Stimulated activated CD8-positive, alpha-beta memory T cell treated with anti-CD3 and anti-CD28 coated beads, Interleukin-15, amount 100 ng/mL, for 1 hour (primary cell): ENCODE measurements at regions not wholly inside any gene's neighbourhood (a gene's known extent, or its start where the extent isn't known, plus 50 kb on each side); places are given as distances from the start of the nearest gene placed in this dataset.
"Not testable (repeated sequence)": the region's sequence is repeated elsewhere in the genome, so short reads cannot be mapped to it uniquely, and the experiment has no call there.

Source experiments
- DNase-seq: peaks from one replicate; pipeline ENCODE4 v3.0.0-alpha.2; 2020; ENCODE audit warnings: low read depth

DNA sequence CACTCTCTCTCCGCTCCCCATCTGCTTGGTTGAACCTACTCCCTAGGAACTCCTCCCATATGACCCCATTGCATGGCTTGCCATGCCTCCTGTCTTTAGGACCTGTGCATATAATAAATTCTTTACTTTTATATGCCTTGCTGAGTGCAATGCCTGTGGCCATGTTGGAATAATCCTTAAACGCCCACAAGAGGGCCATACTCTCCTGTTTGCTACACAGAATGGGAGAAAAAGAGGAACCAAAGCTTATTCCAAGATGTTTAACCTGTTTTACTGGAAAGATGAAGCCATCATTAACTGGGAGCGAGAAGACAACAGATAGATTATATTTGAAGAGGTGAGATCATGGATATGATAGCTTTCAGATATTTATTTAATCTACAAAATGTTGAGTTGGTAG lies 1097.8 kb downstream of the NAALADL2 start:
- DNase-seq = no peak

DNA sequence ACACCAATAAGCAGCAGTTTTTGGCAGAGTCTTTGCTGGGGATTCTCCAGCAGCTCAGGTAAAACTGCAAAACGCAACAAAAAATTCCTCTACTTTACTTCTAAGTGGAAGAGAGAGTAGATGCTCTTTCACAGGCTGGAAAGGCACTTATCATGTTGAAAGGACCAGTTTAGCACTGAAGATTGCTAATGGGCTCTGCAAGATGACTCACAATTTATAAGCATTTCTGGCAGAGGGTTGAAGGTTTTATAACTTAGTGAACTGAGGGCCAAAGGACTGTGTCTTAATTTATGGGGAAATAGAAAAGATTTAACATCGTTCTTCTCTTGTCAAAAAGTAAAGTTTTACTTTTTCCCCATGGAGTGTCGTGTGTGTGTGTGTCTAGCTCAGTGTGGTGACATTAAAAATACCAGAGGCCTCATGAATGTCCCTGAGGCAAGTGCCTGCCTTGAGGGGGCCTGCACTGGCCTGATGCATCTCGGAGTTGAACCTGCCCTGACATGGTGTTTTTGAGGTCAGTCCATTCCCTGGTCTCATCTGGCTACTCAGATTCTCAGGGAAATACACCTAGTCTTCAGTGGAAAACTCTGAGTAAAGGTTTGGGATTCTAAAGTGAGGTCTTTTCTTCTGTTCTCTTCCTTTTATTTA lies 1092.0 kb downstream of the NAALADL2 start:
- no peak for DNase-seq

DNA sequence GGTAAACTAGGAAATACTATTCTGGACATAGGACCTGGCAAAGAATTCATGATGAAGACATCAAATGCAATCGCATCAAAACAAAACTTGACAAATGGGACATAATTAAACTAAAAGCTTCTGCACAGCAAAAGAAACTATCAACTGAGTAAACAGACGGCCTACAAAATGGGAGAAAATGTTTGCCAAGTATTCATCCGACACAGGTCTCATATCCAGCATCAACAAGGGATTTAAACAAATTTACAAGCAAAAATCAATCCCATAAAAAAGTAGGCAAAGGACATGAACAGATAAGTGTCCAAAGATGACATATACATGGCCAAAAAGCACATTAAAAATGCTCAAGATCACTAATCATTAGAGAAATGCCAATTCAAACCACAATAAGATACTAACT lies 1088.9 kb downstream of the NAALADL2 start:
- no peak for DNase-seq

DNA sequence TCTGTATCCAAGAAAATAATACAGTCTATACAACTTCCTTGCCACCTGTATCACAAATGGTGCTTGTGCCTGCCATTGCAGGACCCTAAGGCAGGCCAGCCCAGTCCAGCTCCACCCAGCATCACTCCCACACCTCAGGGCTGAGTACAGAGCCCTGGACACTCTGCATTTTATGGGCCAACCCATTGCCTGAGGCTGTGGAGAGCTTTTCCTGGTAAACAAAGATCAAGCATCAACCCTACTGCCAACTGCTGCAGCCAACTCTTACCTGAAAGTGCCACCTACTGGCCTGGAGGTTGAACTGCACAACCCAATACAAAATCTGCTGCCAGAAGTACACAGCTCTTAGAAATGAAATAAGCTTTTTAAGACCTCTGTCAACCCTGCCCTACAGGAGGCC lies 1082.2 kb downstream of the NAALADL2 start:
- no peak for DNase-seq

DNA sequence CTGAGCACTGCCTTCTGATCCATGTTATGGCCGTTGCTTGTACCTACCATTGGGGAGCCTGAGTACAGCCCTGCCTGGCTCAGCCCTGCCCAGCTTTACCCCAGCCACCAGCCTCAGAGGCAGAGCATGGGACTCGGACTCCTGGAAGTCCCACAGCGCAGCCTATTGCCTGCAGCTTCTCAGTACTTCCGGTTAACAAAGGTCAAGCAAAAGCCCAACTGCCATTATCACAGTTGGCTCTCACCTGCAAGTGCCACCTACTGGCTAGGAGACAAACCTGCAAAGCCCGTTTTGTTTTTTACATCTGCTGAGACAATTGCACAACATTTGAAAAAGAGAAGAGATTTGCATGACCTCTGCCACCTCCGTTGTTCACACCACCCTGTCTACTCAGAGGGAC lies 1081.7 kb downstream of the NAALADL2 start:
- DNase-seq = no peak

DNA sequence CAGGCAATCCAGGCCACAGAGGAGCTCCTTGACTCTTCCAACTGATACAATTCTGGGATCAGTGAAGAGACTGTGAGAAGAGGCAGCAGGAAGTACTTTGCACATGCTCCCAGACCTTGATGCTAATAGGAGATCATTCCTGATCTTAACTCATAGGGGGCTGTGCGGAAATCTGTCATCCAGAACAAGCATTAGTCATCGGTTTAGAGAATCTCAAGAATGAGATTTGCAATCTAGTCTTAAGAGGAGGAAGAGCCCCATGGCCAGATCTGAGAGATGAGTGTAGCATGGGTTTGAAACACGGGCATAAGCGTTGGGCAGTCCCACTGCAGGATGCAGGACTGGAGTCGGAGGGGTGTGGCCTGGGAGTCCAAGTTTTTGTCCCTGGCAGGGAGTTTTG lies 1081.1 kb downstream of the NAALADL2 start:
- DNase-seq = no peak

DNA sequence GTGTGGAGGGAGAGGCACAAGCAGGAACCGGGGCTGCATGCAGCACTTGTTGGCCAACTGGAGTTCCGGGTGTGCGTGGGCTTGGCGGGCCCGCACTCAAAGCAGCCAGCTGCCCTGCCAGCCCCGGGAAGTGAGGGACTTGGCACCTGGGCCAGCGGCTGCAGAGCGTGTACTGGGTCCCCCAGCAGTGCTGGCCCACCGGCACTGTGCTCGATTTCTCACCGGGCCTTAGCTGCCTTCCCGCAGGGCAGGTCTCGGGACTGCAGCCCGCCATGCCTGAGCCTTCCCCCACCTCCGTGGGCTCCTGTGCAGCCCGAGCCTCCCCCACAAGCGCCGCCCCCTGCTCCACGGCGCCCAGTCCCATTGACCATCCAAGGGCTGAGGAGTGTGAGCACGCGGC lies 1078.2 kb downstream of the NAALADL2 start:
- not testable (repeated sequence) for DNase-seq

DNA sequence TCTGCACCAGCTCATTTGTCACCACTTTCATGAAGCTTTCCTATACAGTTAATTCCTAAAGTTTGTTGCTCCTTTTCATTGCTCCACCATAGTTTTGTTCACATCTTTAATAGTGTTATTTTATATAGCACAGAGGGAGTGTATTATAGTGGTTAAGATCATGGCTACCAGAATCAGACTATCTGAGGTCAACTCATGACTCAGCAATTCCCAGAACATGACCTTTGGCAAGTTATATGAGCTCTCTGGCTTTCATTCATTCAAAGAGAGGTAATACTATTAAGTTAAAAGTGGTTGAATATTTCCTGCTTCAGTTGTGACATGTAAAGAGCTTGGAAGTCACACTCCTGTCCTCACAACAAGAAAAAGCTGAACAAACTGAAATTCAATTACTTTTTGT lies 1073.5 kb downstream of the NAALADL2 start:
- DNase-seq = no peak

DNA sequence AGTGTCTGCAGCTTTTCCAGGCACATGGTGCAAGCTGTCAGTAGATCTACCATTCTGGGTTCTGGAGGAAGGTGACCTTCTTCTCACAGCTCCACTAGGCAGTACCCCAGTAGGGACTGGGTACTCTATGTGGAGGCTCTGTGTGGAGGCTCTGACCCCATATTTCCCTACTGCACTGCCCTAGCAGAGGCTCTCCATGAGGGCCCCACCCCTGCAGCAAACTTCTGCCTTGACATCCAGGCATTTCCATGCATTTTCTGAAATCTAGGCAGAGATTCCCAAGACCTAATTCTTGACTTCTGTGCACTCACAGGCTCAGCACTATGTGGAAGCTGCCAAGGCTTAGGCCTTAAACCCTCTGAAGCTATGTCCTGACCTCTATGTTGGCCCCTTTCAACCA lies 1060.0 kb downstream of the NAALADL2 start:
- DNase-seq = no peak

DNA sequence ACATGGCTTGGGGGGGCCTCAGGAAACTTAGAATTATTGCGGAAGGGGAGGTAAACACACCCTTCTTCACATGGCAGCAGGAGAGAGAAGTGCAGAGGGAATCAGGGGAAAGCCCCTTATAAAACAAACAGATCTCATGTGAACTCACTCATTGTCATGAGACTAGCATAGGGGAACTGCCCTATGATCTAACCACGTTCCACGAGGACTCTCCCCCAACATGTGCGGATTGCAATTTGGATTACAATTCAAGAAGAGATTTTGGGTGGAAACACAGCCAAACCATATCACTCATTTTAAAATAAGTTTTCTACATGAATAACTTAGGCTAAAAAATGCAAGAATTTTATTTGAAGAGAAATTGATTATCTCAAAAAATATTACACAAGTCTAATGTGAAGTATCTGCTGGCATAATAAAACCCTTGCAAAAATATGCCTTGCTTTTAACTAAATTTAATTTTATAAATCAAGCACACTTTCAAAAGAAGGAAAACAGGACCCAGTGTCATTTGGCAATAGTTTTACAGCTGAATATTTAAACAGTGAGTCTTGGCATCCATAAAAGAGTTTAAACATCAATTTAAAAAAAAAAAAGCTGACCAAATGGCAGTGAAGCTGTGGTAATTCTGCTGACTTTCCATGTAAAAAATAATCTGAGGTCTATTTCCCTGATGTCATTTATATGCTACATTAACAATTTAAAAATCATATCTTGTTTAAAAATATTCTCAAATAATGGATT lies 1057.2 kb downstream of the NAALADL2 start:
- DNase-seq = no peak

DNA sequence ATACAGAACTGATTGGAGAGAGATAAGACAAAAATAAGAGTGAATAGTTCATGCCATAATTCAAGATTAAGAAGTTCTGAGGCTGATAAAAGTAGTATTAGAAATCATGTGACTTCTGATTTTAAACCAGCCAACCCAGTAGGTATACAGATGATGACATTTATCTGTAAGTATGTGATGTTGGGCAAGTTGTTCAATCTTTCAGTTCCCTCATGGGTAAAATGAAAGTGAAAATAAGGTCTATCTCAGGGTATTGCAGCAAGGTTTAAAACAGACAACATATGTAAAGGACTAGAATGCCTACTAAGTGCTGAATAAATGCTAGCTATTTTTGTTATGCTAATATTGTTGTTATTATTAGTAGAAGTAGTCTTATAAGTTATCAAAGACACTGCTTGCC lies 1055.7 kb downstream of the NAALADL2 start:
- DNase-seq = no peak

DNA sequence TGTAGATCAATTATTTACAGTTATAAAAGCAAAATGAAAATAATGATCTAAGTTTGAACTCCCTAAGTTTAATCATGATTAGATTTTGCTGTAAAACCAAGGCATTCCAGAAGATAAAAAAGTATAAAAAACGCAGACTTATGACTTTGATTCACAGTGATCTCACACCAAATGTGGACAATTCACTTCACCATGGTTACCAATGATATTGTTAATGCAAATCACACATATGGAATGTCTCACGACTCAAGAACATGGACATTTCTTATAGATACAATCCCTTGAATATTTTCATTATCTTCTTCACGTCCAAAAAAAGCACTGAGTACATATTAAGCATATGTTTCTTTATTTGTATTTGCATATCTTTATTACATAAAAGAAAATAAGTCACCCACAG lies 1054.2 kb downstream of the NAALADL2 start:
- DNase-seq = no peak

DNA sequence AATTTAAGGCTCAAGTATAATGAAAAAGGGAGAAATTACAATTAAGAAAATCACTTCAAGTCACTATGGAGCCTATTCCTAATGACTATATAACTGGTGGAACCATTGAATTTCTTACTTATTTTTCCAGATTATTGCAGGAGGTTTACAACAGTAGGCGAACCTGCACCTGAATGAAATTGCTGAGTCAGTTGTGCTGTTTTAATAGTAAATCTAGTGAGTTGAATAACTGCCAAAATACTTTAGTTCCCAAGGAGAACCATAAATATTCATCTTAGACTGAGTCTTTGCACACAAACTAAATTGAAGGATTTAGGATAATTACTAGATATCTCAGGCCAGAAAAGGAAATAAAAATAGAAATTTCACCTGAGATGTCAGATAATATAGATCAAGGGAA lies 1052.8 kb downstream of the NAALADL2 start:
- no peak for DNase-seq

DNA sequence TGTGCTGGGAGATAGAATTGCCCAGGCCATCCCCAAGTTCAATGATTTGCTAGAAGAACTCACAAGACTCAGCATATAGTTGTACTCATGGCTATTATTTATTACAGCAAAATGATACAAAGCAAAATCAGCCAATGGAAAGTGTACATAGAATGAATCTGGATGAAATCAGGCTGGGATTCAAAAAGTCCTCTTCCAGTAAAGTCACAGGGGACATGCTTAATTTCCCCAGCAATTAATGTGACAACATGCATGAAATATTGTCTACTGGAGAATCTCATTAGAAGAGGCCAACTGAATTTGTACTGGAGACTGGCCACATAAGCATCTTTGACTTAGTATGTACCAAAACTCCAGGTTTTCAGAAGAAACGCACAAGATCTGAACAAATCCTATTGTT lies 1043.1 kb downstream of the NAALADL2 start:
- DNase-seq = no peak

DNA sequence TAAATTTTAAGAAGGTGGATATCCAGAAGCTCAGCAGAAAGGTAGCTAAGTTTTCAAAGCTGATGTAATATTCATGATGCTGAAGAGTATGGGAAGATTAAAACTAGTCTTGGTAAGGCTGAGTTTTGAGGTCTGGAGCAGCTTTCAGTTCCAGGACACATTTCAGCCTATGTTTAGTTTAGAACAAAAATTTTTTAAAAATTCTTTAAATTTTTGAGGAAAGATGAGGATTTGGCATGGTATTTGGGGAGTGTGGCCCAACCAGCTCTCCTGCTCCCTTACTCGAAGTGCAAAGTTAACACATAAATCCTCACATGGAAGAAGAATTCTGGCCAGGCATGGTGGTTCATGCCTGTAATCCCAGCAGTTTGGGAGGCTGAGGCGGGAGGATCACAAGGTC lies 1039.1 kb downstream of the NAALADL2 start:
- no peak for DNase-seq

DNA sequence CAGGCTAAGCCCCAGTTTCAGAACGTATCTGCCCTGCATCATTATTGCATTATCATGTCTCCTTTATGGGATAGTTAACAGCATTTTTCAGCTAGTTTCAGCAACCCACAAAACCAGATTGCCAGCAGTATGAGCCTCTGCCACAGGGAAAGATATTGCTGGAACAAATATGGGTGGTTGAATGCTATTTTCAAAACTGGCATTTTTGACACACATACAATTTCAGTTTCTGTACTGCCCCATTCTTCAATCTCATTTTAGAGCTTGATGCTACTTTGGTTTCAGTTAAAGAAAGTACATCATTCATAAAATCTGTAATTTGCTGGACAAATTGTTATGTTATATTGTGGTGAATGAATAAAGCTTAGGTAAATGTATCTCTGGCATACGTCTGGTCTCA lies 1037.5 kb downstream of the NAALADL2 start:
- no peak for DNase-seq

DNA sequence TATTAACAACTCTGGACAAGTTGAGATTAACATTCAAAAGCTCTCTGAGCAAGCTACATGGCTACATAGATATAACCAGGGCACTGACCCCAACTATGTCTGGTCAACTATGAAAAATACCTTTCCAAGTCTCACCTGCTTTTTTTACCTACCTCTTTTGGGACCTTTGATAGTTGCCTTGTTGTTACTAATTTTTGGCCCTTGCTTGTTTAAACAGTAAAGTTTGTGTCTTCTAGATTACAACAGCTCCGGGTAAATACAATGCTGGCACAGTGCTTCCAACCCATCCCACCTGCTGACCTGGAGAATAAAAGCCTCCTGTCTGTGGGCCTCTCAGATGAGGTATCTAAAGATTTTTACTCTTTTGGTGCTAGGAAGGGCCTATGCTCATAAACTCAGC lies 1036.6 kb downstream of the NAALADL2 start:
- DNase-seq = no peak

DNA sequence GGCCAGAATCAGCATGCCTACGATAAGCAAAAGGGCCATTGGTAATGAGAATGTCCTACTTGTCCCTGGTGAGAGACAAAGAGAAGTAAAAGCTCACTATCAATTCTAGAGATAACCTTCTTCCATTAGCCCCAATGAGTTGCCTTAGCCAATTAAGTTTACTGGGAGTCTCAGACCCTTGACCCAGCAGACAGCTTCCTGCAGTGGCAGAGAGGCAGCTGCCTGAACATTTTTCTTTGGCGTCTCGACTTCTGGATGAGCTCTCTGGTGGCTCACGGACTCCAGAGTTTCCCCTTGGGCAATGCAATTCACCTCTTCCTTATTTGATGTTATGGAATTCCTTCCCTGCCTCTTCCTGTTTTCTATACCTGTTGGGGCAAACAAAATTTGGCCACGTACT lies 1034.4 kb downstream of the NAALADL2 start:
- DNase-seq = no peak

DNA sequence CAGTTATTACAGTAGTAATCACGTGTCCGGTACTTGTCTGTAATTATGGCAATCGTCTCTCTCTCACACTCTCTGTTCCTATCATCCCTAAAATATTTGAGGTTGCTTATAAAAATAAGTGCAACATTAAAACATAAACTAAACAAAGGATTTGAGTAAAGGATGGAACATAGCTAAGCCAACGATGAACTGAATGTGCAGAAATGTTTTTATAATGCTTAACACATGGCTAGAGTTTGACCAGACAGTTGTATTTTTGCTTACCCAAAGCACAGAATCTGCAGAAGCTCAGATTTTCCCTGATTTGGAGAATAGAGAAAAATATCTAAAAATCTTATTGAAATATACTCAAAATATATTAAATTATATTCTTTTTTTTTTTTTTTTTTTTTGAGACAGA lies 1030.9 kb downstream of the NAALADL2 start:
- no peak for DNase-seq

DNA sequence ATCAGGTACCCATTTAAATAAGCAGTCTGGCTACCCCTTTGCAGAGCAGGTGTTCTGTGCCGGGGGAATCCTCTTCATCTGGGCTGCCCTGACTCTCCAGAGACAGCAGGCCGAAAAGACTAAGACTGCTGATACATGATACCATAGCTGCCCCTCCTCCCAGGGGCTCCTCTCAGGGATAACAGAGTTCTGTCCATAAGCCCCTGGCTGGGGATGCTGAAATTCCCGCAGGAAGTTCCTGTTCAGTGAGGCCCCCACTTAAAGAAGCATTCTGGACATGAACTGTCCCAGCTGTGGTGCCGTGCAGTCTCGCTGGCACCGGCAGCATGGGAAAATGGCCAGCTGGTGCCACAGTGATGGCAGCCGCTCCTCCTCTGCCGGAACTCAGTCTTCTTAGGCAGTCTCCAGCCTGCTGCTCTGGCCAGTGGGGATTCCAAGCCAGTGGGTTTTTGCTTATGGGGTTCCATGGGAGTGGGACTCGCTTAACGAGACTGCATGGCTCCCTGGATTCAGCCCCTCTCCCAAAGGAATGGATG lies 1026.2 kb downstream of the NAALADL2 start:
- no peak for DNase-seq

DNA sequence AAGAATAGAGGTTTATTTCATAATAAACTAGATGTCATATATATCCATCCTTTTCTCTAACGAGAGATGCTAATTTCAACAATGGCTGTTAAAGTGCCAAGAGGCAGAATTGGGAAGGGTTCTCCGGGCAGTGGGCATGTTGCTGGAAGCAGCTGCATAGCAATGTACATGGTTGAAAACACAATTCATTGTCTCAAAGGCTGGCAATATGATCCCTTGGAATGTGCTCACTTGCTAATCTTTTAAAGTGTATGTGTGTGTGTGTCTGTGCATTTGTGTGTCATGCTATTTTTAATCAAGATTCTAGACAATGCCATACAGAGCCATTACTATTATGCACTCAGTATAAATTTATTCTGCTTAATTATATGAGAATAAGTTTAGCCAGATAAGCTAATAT lies 1020.3 kb downstream of the NAALADL2 start:
- DNase-seq = no peak

DNA sequence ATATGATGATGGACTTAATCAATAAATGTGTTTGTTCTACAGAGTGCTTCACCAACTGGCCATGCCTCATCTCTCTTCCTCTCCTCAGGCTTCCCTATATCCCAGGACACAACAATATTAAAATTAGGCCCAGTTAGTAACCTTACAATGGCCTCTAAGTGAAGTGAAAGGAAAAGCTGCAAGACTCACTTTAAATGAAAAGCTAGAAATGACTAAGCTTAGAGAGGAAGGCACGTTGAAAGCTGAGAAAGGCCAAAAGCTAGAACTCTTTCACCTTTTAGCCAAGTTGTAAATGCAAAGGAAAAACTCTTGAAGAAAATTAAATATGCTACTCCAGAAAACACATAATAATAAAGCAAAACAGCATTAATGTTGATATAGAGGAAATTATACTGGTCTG lies 1010.3 kb downstream of the NAALADL2 start:
- DNase-seq = no peak

DNA sequence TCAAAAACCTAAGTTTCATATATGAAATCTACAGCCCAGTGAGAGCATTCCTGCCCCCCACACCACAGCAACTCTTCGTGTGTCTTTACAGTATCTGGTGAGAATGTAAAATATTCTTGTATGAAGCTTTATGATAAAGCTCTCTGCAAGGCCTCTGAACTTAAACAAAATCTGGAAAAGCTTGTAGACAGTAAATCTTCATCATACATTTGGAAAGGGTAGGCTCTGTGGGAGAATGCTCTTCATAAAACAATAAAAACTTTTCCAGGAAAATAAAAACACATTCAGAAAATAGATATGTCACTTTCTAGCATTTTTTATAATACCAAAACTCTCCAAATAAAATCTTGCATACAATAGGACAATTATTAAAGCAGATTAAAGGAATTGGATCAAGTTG lies 1009.5 kb downstream of the NAALADL2 start:
- no peak for DNase-seq

DNA sequence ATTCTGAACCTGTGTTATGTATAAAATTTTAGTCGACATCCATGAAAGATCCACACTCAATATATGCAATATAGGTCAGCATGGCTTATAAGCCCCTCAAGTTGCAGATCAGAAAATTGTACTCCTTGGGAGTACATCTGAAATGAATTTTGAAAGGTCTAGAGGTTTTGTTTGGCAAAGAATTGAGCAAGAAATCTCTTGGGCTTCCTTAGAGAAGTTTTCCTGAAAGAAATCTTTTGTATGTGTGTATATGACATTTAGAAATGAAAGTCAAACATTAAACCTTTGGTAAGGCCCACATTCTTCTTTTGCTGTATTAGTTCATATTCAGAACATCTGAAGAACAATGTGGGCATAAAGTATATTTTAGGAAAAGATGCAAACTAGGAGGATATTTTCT lies 1006.6 kb downstream of the NAALADL2 start:
- no peak for DNase-seq
